Adrenal gland (tissue), 9 donors: ENCODE measurements at regions not wholly inside any gene's neighbourhood (a gene's known extent, or its start where the extent isn't known, plus 50 kb on each side); places are given as distances from the start of the nearest gene placed in this dataset.

Experiments
- DNase-seq, 7 donors: peaks; one replicate each; pipeline ENCODE4 v3.0.0-alpha.2; 2019 to 2020
- H3K27ac ChIP-seq, 5 donors: fragments of 200-600 bp; sonication (generic) in 4 of 5; 1 replicate in 3 of 5; 2 replicates in 2 of 5; pipeline versions ENCODE4 v1.5.1 to v1.8.0; 2016 to 2020; ENCODE audit warnings: mild to moderate bottlenecking in 1 of 5
- H3K27me3 ChIP-seq: fragments of 200-600 bp; 2 replicates; pipeline ENCODE4 v1.8.0; 2021
- H3K36me3 ChIP-seq, 2 donors: fragments of 200-600 bp; replicated peaks in 1 of 2; 1 replicate in 1 of 2; 2 replicates in 1 of 2; pipeline versions ENCODE4 v1.5.1 to v1.8.0; 2018 to 2022
- H3K4me1 ChIP-seq, 2 donors: fragments of 200-600 bp; replicated peaks in 1 of 2; 1 replicate in 1 of 2; 2 replicates in 1 of 2; pipeline versions ENCODE4 v1.5.1 to v1.8.0; 2018 to 2021
- H3K4me3 ChIP-seq, 4 donors: fragments of 200-600 bp; sonication (generic) in 3 of 4; one replicate each; pipeline ENCODE4 v1.5.1; 2016 to 2018
- H3K9me3 ChIP-seq, 3 donors: fragments of 200-600 bp; sonication (generic) in 1 of 3; replicated peaks in 1 of 3; 1 replicate in 2 of 3; 2 replicates in 1 of 3; pipeline versions ENCODE4 v1.5.1 to v1.8.0; 2016 to 2021
- CTCF ChIP-seq, 6 experiments: fragments of 450-650 bp in 4 of 6; fragments of 200-600 bp in 2 of 6; sonication (generic) in 1 of 6; IDR thresholded peaks; 1 replicate in 5 of 6; 2 replicates in 1 of 6; pipeline versions ENCODE4 v1.5.1 to v1.8.0; 2016 to 2021; ENCODE audit warnings: antibody characterized with exemption in 6 of 6, mild to moderate bottlenecking in 2 of 6, moderate library complexity in 1 of 6
- POLR2A ChIP-seq, 2 donors: fragments of 450-650 bp; IDR thresholded peaks; one replicate each; pipeline ENCODE4 v1.6.1; 2017; ENCODE audit warnings: antibody characterized with exemption in 2 of 2, mild to moderate bottlenecking in 2 of 2, moderate library complexity in 1 of 2
- WGBS, 4 donors: extraction: QIAGEN DNeasy Blood & Tissue Kit in 2 of 4; methylation state at CpG; one replicate each; pipeline versions ENCODE4 v1.1.5 to v1.1.7; 2013 to 2017; 5-methylcytosine and 5-hydroxymethylcytosine counted together
- intact Hi-C, 2 donors: fragments of 100-400 bp; cut with DNase I; formaldehyde crosslinking; loops; one replicate each; pipeline versions ENCODE4 v1.14.1 to v1.15.0; 2022 to 2023
- donor health status: healthy with polysubstance abuse.
- donor health status: Bipolar disorder and iron deficiency.
- donor health status: DM: yes; HTN: yes; CAD: no.
- donor health status: DM: no; HTN: no; CAD: no.
- donor health status: DM: no; HTN: no; CAD: no.

- H3K9me3 ChIP-seq, result no peaks in the 10 kb centered on the region
Observed at GRCh38 chr16:65480281-65481091, 358.6 kb upstream of the CDH11 start.

GRCh38 chr16:65476448-65476955, 354.6 kb upstream of the CDH11 start:
- H3K36me3 ChIP-seq, result no peaks in the 10 kb centered on the region
- DNase-seq, result no peak
- no peaks in the 10 kb centered on the region for H3K27me3 ChIP-seq
- no peak overlapping the region for H3K4me3 ChIP-seq
- H3K9me3 ChIP-seq, result no peaks in the 10 kb centered on the region
- no peak overlapping the region for H3K27ac ChIP-seq
- H3K4me1 ChIP-seq, result no peaks in the 10 kb centered on the region
- WGBS, 4 donors, result 61 to 75% (median 72%) methylated on average over 5 of the region's 5 CpGs
- intact Hi-C loops, result no loop called here
- TF ChIP-seq POLR2A (IDR thresholded peaks at IDR 0.05), result no peak
- no peak for TF ChIP-seq CTCF (IDR thresholded peaks at IDR 0.05)

More at GRCh38 chr16:65480281-65481091, 358.6 kb upstream of the CDH11 start:
- WGBS, 4 donors, result 63 to 75% (median 68%) methylated on average over 11 of the region's 11 CpGs
- no peak for TF ChIP-seq CTCF (IDR thresholded peaks at IDR 0.05)
- TF ChIP-seq POLR2A (IDR thresholded peaks at IDR 0.05), result no peak
- Histone ChIP-seq H3K27ac (no peak overlapping the region), H3K36me3 (no peaks in the 10 kb centered on the region), H3K27me3 (no peaks in the 10 kb centered on the region), H3K4me1 (no peaks in the 10 kb centered on the region), H3K4me3 (no peak overlapping the region)
- intact Hi-C loops, result no loop called here
- DNase-seq, result no peak

GRCh38 chr16:65473699-65474098, 351.8 kb upstream of the CDH11 start:
- intact Hi-C loops, result no loop called here
- WGBS, 4 donors, result 87 to 94% (median 91%) methylated on average over 3 of the region's 3 CpGs
- TF ChIP-seq POLR2A (IDR thresholded peaks at IDR 0.05) (no peak), CTCF (IDR thresholded peaks at IDR 0.05) (no peak)
- Histone ChIP-seq H3K9me3 (no peaks in the 10 kb centered on the region), H3K36me3 (no peaks in the 10 kb centered on the region), H3K4me1 (no peaks in the 10 kb centered on the region), H3K4me3 (no peak overlapping the region), H3K27ac (no peak overlapping the region), H3K27me3 (no peaks in the 10 kb centered on the region)
- no peak for DNase-seq

- H3K4me3 ChIP-seq, result no peak overlapping the region
- intact Hi-C loops, result no loop called here
- no peaks in the 10 kb centered on the region for H3K4me1 ChIP-seq
- H3K9me3 ChIP-seq, result no peaks in the 10 kb centered on the region
- H3K36me3 ChIP-seq, result no peaks in the 10 kb centered on the region
- TF ChIP-seq POLR2A (IDR thresholded peaks at IDR 0.05), result no peak
- TF ChIP-seq CTCF (IDR thresholded peaks at IDR 0.05), result no peak
- no peaks in the 10 kb centered on the region for H3K27me3 ChIP-seq
- no peak for DNase-seq
- 74 to 85% (median 77%) methylated on average over 2 of the region's 2 CpGs for WGBS, 4 donors
- no peak overlapping the region for H3K27ac ChIP-seq
Observed at GRCh38 chr16:65469116-65469515, 347.3 kb upstream of the CDH11 start.
